ENCODE measurements at regions not wholly inside any gene's neighbourhood (a gene's known extent, or its start where the extent isn't known, plus 50 kb on each side); places are given as distances from the start of the nearest gene placed in this dataset.

- H3K4me3 ChIP-seq (ENCODE audit: low read depth, low read length): no peak overlapping the region
- TF ChIP-seq CTCF (IDR thresholded peaks at IDR 0.05; ENCODE audit: low read depth, low read length, missing control alignments): no peak
- in situ Hi-C loops (cut with HindIII; ENCODE audit: low sequenced_read_pairs): no loop called here
Observed at GRCh38 chr9:100674419-100675122, 96.7 kb downstream of the CAVIN4 start.

GRCh38 chr9:100679834-100680233 lies 102.0 kb downstream of the CAVIN4 start:
- in situ Hi-C loops (cut with HindIII; ENCODE audit: low sequenced_read_pairs): no loop called here
- DNase-seq (ENCODE audit: low read depth): no peak
- no peak for TF ChIP-seq CTCF (IDR thresholded peaks at IDR 0.05; ENCODE audit: low read depth, low read length, missing control alignments)
- H3K4me3 ChIP-seq (ENCODE audit: low read depth, low read length): no peak overlapping the region

More at GRCh38 chr9:100674419-100675122, 96.7 kb downstream of the CAVIN4 start:
- DNase-seq (ENCODE audit: low read depth): no peak

- no peak overlapping the region for H3K4me3 ChIP-seq (ENCODE audit: low read depth, low read length)
- no peak for TF ChIP-seq CTCF (IDR thresholded peaks at IDR 0.05; ENCODE audit: low read depth, low read length, missing control alignments)
- no peak for DNase-seq (ENCODE audit: low read depth)
- in situ Hi-C loops (cut with HindIII; ENCODE audit: low sequenced_read_pairs): no loop called here
Observed at GRCh38 chr9:100686420-100686819, 108.5 kb downstream of the CAVIN4 start.

GRCh38 chr9:100689635-100690034 lies 111.8 kb downstream of the CAVIN4 start:
- in situ Hi-C loops (cut with HindIII; ENCODE audit: low sequenced_read_pairs): no loop called here
- DNase-seq (ENCODE audit: low read depth): no peak
- no peak overlapping the region for H3K4me3 ChIP-seq (ENCODE audit: low read depth, low read length)
- no peak for TF ChIP-seq CTCF (IDR thresholded peaks at IDR 0.05; ENCODE audit: low read depth, low read length, missing control alignments)

- TF ChIP-seq CTCF (IDR thresholded peaks at IDR 0.05; ENCODE audit: low read depth, low read length, missing control alignments): no peak
- H3K4me3 ChIP-seq (ENCODE audit: low read depth, low read length): no peak overlapping the region
- in situ Hi-C loops (cut with HindIII; ENCODE audit: low sequenced_read_pairs): no loop called here
Observed at GRCh38 chr9:100690438-100690837, 112.6 kb downstream of the CAVIN4 start.

GRCh38 chr9:100697339-100697738 lies 119.5 kb downstream of the CAVIN4 start:
- TF ChIP-seq CTCF (IDR thresholded peaks at IDR 0.05; ENCODE audit: low read depth, low read length, missing control alignments): no peak
- no peak for DNase-seq (ENCODE audit: low read depth)
- H3K4me3 ChIP-seq (ENCODE audit: low read depth, low read length): no peak overlapping the region
- in situ Hi-C loops (cut with HindIII; ENCODE audit: low sequenced_read_pairs): no loop called here

More at GRCh38 chr9:100690438-100690837, 112.6 kb downstream of the CAVIN4 start:
- DNase-seq (ENCODE audit: low read depth): no peak

All from astrocyte of the cerebellum (primary cell).